A673 (cell line): ENCODE measurements at regions not wholly inside any gene's neighbourhood (a gene's known extent, or its start where the extent isn't known, plus 50 kb on each side); places are given as distances from the start of the nearest gene placed in this dataset.

Experiments used
- BruUV-seq: library from RNA; stranded (reverse); fragments of 400-500 nt; replicated peaks from 2 replicates; lab custom pipeline; 2021; lab: Mats Ljungman, UMichigan
- CTCF ChIA-PET: fragments of 300-600 bp; sonication (Branson Sonifier 250); formaldehyde crosslinking; loops from one replicate; lab custom pipeline; 2022; ENCODE audit warnings: antibody characterized with exemption; lab: Charles Lee
- POLR2A ChIA-PET: fragments of 300-600 bp; sonication (Branson Sonifier 250); formaldehyde crosslinking; loops from one replicate; lab custom pipeline; 2022; ENCODE audit warnings: antibody characterized with exemption; ENCODE audit not compliant: low non-redundant PET; lab: Charles Lee
- DNase-seq: peaks from one replicate; pipeline ENCODE4 v3.0.0-alpha.2; 2015; ENCODE audit warnings: low spot score
- H3K27ac ChIP-seq: fragments of 200-600 bp; sonication (generic); 2 replicates; pipeline ENCODE4 v1.5.1; 2016; ENCODE audit warnings: mixed run types, low read depth, mild to moderate bottlenecking, mixed read lengths, antibody characterized with exemption, low read length; ENCODE audit not compliant: poor library complexity, severe bottlenecking
- H3K27me3 ChIP-seq: fragments of 200-600 bp; sonication (generic); replicated peaks from 2 replicates; pipeline ENCODE4 v1.6.1; 2017; ENCODE audit warnings: mixed run types, low read depth, mild to moderate bottlenecking, mixed read lengths, antibody characterized with exemption, low read length; ENCODE audit not compliant: insufficient read depth, poor library complexity
- H3K36me3 ChIP-seq: fragments of 200-600 bp; sonication (generic); 2 replicates; pipeline ENCODE4 v1.6.1; 2016; ENCODE audit warnings: mixed run types, mild to moderate bottlenecking, mixed read lengths, antibody characterized with exemption, low read length; ENCODE audit not compliant: insufficient read depth, poor library complexity, severe bottlenecking
- H3K4me1 ChIP-seq: fragments of 200-600 bp; sonication (generic); 2 replicates; pipeline ENCODE4 v1.6.1; 2017; ENCODE audit warnings: mixed run types, mild to moderate bottlenecking, mixed read lengths, antibody characterized with exemption, low read length; ENCODE audit not compliant: insufficient read depth, poor library complexity, severe bottlenecking
- H3K4me3 ChIP-seq: fragments of 200-600 bp; sonication (generic); 2 replicates; pipeline ENCODE4 v1.5.1; 2016; ENCODE audit warnings: low read depth, mixed run types, mild to moderate bottlenecking, mixed read lengths, low read length; ENCODE audit not compliant: poor library complexity, severe bottlenecking
- H3K9me3 ChIP-seq: fragments of 200-600 bp; sonication (generic); 2 replicates; pipeline ENCODE4 v1.6.1; 2016; ENCODE audit warnings: mixed run types, low read depth, mild to moderate bottlenecking, mixed read lengths, antibody characterized with exemption, low read length; ENCODE audit not compliant: poor library complexity, severe bottlenecking
- EZH2 ChIP-seq: fragments of 200-600 bp; sonication (generic); IDR thresholded peaks from 2 replicates; pipeline ENCODE4 v1.6.1; 2017; ENCODE audit warnings: borderline replicate concordance, low read depth, mild to moderate bottlenecking, mixed read lengths, antibody characterized with exemption, low read length; ENCODE audit not compliant: poor library complexity, severe bottlenecking
- intact Hi-C: fragments of 100-400 bp; cut with micrococcal nuclease; formaldehyde crosslinking; loops from one replicate; pipeline ENCODE4 v1.10.0; 2022; ENCODE audit not compliant: unreplicated experiment
- TF ChIP-seq, protein P1 (sequence below): fragments of 300-800, 200-600 bp; sonication (generic); conservative IDR thresholded peaks from 2 replicates; pipeline ENCODE4 v1.5.1; 2017; ENCODE audit warnings: low read depth, mild to moderate bottlenecking, antibody characterized with exemption, low read length, moderate library complexity, mixed read lengths

DNA sequence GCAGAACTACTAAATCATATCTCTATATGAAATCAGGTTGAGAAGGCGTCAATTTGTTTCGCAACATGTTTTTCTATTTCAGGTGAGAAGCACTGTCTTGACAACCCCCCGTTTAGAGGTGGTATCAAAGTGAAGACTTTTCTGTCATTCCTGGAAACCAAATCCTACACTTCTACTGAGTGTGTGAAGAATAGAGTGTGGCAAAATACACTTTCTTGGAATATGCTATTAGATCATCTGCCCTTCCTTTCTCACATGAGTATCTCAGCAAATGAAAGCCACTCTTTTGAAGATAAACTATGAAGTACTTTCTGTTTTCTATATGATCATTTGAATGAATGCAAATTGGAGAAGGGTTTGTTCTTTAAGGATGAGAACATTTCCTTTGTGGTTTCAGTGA is 174.0 kb upstream of the FMR1 start:
- H3K4me3 ChIP-seq = no peak overlapping the region
- POLR2A ChIA-PET = no interaction called here
- H3K27me3 ChIP-seq = no peaks in the 10 kb centered on the region
- H3K36me3 ChIP-seq = no peaks in the 10 kb centered on the region
- BruUV-seq = no TSS peak
- DNase-seq = no peak
- intact Hi-C loops = no loop called here
- no peak overlapping the region for H3K27ac ChIP-seq
- CTCF ChIA-PET = no interaction called here
- H3K4me1 ChIP-seq = no peaks in the 10 kb centered on the region
- TF ChIP-seq, protein P1, sequence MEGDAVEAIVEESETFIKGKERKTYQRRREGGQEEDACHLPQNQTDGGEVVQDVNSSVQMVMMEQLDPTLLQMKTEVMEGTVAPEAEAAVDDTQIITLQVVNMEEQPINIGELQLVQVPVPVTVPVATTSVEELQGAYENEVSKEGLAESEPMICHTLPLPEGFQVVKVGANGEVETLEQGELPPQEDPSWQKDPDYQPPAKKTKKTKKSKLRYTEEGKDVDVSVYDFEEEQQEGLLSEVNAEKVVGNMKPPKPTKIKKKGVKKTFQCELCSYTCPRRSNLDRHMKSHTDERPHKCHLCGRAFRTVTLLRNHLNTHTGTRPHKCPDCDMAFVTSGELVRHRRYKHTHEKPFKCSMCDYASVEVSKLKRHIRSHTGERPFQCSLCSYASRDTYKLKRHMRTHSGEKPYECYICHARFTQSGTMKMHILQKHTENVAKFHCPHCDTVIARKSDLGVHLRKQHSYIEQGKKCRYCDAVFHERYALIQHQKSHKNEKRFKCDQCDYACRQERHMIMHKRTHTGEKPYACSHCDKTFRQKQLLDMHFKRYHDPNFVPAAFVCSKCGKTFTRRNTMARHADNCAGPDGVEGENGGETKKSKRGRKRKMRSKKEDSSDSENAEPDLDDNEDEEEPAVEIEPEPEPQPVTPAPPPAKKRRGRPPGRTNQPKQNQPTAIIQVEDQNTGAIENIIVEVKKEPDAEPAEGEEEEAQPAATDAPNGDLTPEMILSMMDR = no peak
- TF ChIP-seq EZH2 = no peak
- no peaks in the 10 kb centered on the region for H3K9me3 ChIP-seq

DNA sequence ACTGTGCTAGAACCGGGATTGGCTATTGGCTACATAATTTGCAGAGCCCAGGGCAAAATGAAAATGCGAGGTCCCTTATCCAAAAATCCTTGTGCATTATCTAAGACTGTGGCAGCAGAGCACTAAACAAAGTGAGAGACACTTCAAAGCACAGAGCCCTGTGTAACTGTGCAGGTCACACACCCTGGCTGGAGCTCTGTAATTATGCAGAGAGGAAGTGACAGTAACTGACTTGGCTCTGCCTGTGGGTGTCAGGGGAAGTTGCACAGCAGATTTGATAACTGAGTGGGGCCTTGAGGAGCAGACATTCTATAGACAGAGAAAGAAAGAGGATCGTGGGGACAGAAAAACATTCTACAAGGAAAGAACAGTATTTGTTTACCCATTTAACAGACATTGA is 173.5 kb upstream of the FMR1 start:
- CTCF ChIA-PET = no interaction called here
- TF ChIP-seq EZH2 = no peak
- TF ChIP-seq, protein P1 = no peak
- POLR2A ChIA-PET = no interaction called here
- DNase-seq = no peak
- BruUV-seq = no TSS peak
- Histone ChIP-seq H3K4me1 (no peaks in the 10 kb centered on the region), H3K4me3 (no peak overlapping the region), H3K36me3 (no peaks in the 10 kb centered on the region), H3K9me3 (no peaks in the 10 kb centered on the region), H3K27me3 (no peaks in the 10 kb centered on the region), H3K27ac (no peak overlapping the region)
- intact Hi-C loops = no loop called here

DNA sequence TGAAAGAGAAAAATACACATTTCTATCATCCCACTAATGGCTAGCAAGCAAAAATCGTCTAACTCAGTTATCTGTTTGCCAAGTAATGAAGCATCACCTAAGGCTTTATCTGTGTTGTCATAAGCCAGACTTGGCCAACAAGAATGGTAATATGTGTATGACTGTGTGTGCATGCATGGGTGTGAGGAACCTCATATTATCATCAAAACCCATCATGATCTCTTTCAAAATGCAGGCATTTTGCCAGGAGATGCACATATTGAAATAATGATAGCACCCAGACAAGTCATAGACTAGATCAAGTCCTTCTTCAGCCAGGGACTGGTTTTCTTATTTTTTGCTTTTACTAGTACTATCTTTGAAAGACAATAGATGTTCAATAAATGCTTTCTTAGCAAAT is 172.5 kb upstream of the FMR1 start:
- intact Hi-C loops = no loop called here
- Histone ChIP-seq H3K36me3 (no peaks in the 10 kb centered on the region), H3K9me3 (no peaks in the 10 kb centered on the region), H3K27me3 (no peaks in the 10 kb centered on the region), H3K27ac (no peak overlapping the region), H3K4me1 (no peaks in the 10 kb centered on the region), H3K4me3 (no peak overlapping the region)
- DNase-seq = no peak
- TF ChIP-seq, protein P1 = no peak
- no peak for TF ChIP-seq EZH2
- POLR2A ChIA-PET = no interaction called here
- no TSS peak for BruUV-seq
- CTCF ChIA-PET = no interaction called here
